CD4-positive, alpha-beta T cell (primary cell): ENCODE measurements at regions not wholly inside any gene's neighbourhood (a gene's known extent, or its start where the extent isn't known, plus 50 kb on each side); places are given as distances from the start of the nearest gene placed in this dataset.

Source experiments
- ATAC-seq: fragments of 200-7000 bp; cut with Tn5 transposase; one replicate; pipeline ENCODE4 v1.10.0; 2022; ENCODE audit warnings: mild to moderate bottlenecking; ENCODE audit not compliant: poor library complexity
- CTCF ChIA-PET: fragments of 350-600 bp; sonication (Branson Sonifier 250); formaldehyde crosslinking; loops from one replicate; lab custom pipeline; 2021; ENCODE audit warnings: antibody characterized with exemption, inconsistent platforms; lab: Charles Lee
- POLR2A ChIA-PET: fragments of 350-600 bp; sonication (Branson Sonifier 250); formaldehyde crosslinking; loops from one replicate; lab custom pipeline; 2021; ENCODE audit warnings: antibody characterized with exemption, inconsistent platforms; lab: Charles Lee
- DNase-seq, 14 experiments: peaks; one replicate each; pipeline ENCODE4 v3.0.0-alpha.2; 2013 to 2020; ENCODE audit warnings: mixed read lengths in 2 of 14
- H3K27ac ChIP-seq, 2 donors: one replicate each; pipeline versions ENCODE4 v1.5.1 to v1.7.0; 2013; ENCODE audit warnings: low read length in 2 of 2, low read depth in 1 of 2, mild to moderate bottlenecking in 1 of 2
- H3K27me3 ChIP-seq, 2 experiments: 1 replicate in 1 of 2; 2 replicates in 1 of 2; pipeline versions ENCODE4 v1.6.1 to v1.7.0; 2013; ENCODE audit warnings: low read length in 2 of 2, control low read depth in 1 of 2, mild to moderate bottlenecking in 1 of 2, moderate library complexity in 1 of 2; ENCODE audit not compliant: insufficient read depth in 2 of 2, control insufficient read depth in 1 of 2
- H3K36me3 ChIP-seq: one replicate; pipeline ENCODE4 v1.6.1; 2013; ENCODE audit warnings: low read length, control low read depth; ENCODE audit not compliant: insufficient read depth
- H3K4me1 ChIP-seq: one replicate; pipeline ENCODE4 v1.6.1; 2013; ENCODE audit warnings: low read length, control low read depth; ENCODE audit not compliant: insufficient read depth
- H3K4me3 ChIP-seq: one replicate; pipeline ENCODE4 v1.5.1; 2013; ENCODE audit warnings: mild to moderate bottlenecking, low read length, moderate library complexity
- H3K9me3 ChIP-seq, 2 experiments: 1 replicate in 1 of 2; 2 replicates in 1 of 2; pipeline versions ENCODE4 v1.6.1 to v1.7.0; 2013; ENCODE audit warnings: low read length in 2 of 2, mild to moderate bottlenecking in 2 of 2, control low read depth in 1 of 2, moderate library complexity in 1 of 2; ENCODE audit not compliant: control insufficient read depth in 1 of 2, insufficient read depth in 1 of 2
- H3K27ac Mint-ChIP-seq: one replicate; pipeline ENCODE4 v1.8.0; 2020; ENCODE audit warnings: mixed read lengths
- H3K27me3 Mint-ChIP-seq: one replicate; pipeline ENCODE4 v1.8.0; 2021; ENCODE audit warnings: mixed read lengths
- H3K36me3 Mint-ChIP-seq: one replicate; pipeline ENCODE4 v1.8.0; 2021; ENCODE audit warnings: low read depth, mixed read lengths
- H3K4me1 Mint-ChIP-seq: one replicate; pipeline ENCODE4 v1.8.0; 2021; ENCODE audit warnings: low read depth, mixed read lengths
- H3K4me3 Mint-ChIP-seq: one replicate; pipeline ENCODE4 v1.8.0; 2020; ENCODE audit warnings: mild to moderate bottlenecking, mixed read lengths
- H3K9me3 Mint-ChIP-seq: one replicate; pipeline ENCODE4 v1.8.0; 2020; ENCODE audit warnings: mixed read lengths
- intact Hi-C, 2 experiments: fragments of 100-400 bp; cut with DNase I in 1 of 2; cut with micrococcal nuclease in 1 of 2; formaldehyde crosslinking; loops; one replicate each; pipeline versions ENCODE4 v1.15.1 to v1.9.0; 2023 to 2025; cut with DNase I, micrococcal nuclease
- TF ChIP-seq, protein P1 (sequence below): fragments of 200-600 bp; IDR thresholded peaks from one replicate; pipeline ENCODE4 v1.8.0; 2022; ENCODE audit warnings: antibody characterized with exemption, mild to moderate bottlenecking

DNA sequence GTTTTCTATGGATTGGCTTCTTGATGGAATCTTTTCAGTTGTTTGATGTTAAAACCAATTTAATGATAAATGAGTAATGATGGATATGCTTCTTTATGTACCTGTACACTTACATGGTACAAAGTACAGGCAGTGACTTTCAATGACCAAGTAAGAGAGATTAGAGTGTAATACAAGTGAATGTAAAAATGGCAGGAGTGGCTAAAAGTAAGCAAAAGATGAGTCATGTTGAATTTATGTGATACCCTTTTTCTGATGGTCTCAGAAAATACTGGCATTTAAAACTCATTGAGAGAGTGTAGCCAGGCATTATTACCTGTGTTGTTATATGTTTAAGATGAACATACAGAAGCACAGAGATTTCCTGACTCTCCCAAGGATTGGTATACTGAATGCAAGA, 97.1 kb downstream of the GPR85 start:
- H3K36me3 ChIP-seq = no peaks in the 10 kb centered on the region
- no peak overlapping the region for H3K4me3 ChIP-seq
- no peak for ATAC-seq
- no peak overlapping the region for H3K27ac ChIP-seq
- H3K36me3 Mint-ChIP-seq = no peaks in the 10 kb centered on the region
- TF ChIP-seq, protein P1, sequence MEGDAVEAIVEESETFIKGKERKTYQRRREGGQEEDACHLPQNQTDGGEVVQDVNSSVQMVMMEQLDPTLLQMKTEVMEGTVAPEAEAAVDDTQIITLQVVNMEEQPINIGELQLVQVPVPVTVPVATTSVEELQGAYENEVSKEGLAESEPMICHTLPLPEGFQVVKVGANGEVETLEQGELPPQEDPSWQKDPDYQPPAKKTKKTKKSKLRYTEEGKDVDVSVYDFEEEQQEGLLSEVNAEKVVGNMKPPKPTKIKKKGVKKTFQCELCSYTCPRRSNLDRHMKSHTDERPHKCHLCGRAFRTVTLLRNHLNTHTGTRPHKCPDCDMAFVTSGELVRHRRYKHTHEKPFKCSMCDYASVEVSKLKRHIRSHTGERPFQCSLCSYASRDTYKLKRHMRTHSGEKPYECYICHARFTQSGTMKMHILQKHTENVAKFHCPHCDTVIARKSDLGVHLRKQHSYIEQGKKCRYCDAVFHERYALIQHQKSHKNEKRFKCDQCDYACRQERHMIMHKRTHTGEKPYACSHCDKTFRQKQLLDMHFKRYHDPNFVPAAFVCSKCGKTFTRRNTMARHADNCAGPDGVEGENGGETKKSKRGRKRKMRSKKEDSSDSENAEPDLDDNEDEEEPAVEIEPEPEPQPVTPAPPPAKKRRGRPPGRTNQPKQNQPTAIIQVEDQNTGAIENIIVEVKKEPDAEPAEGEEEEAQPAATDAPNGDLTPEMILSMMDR = no peak
- H3K4me3 Mint-ChIP-seq = no peak overlapping the region
- intact Hi-C loops = no loop called here
- peaks cover 27% of the 10 kb centered on the region for H3K27me3 Mint-ChIP-seq
- H3K27ac Mint-ChIP-seq = no peak overlapping the region
- CTCF ChIA-PET = no interaction called here
- POLR2A ChIA-PET = no interaction called here
- no peak for DNase-seq
- no peaks in the 10 kb centered on the region for H3K4me1 ChIP-seq
- H3K4me1 Mint-ChIP-seq = no peaks in the 10 kb centered on the region
- H3K9me3 Mint-ChIP-seq = no peaks in the 10 kb centered on the region
- no peaks in the 10 kb centered on the region for H3K9me3 ChIP-seq
- H3K27me3 ChIP-seq = peaks cover 0 to 27% of the 10 kb centered on the region in 2 experiments

DNA sequence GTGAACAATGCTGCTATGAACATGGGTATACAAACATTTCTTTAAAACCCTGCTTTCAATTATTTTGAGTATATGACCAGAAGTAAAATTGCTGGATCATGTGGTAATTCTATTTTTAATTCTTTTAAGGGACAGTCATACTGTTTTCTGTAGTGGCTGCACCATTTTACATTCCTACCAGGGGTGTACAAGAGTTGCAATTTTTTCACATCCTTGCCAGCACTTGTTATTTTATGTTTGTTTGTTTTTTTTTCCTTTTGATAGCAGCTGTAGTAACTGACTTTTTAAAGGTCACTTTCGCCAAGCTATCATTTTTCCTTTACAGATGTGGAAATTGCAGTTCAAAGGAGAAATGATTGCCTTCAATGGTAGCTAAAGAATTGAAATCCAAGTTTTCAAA, 99.5 kb downstream of the GPR85 start:
- H3K9me3 Mint-ChIP-seq = no peaks in the 10 kb centered on the region
- H3K36me3 Mint-ChIP-seq = no peaks in the 10 kb centered on the region
- intact Hi-C loops = no loop called here
- ChIA-PET CTCF (no interaction called here), POLR2A (no interaction called here)
- Histone ChIP-seq H3K4me3 (no peak overlapping the region), H3K27ac (no peak overlapping the region), H3K4me1 (no peaks in the 10 kb centered on the region), H3K27me3 (peaks cover 0 to 24% of the 10 kb centered on the region in 2 experiments), H3K36me3 (no peaks in the 10 kb centered on the region), H3K9me3 (no peaks in the 10 kb centered on the region)
- H3K4me3 Mint-ChIP-seq = no peak overlapping the region
- no peaks in the 10 kb centered on the region for H3K4me1 Mint-ChIP-seq
- peaks cover 20% of the 10 kb centered on the region for H3K27me3 Mint-ChIP-seq
- TF ChIP-seq, protein P1 = no peak
- no peak overlapping the region for H3K27ac Mint-ChIP-seq
- no peak for ATAC-seq
- no peak for DNase-seq

DNA sequence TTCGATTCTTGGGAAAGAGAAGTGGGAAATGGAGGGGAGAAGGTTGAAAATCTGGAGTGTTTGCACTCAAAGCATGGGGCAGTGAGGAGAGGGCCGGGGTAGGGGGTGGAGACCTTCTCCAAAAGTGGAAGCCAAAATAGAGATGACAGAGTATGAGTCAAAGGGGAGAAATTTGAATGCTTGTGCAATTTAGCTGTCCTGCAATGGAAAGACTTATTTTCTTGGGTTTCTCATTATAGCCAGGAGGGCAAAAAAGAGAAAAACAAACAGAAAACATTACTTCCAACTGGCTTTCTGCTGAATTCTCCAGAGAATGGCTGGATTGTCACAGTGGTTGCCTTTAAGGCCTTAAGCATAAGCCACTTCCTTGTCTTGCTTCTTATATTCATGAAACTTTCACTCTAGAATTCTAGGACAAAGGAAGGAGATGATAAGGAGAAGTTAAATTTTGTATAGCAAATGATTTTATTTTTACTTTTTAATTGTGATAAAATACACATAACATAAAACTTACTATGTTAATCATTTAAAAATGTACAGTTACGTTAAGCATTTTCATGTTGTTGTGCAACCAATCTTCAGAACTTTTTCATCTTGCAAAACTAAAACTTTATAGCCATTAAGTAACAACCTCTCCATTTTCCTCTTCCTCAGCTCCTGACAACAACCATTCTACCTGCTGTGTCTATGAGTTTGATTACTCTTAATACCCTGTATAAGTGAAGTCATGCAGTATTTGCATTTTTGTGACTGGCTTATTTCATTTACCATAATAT, 100.2 kb downstream of the GPR85 start:
- DNase-seq = no peak
- H3K4me1 ChIP-seq = no peaks in the 10 kb centered on the region
- Mint-ChIP-seq H3K9me3 (no peaks in the 10 kb centered on the region), H3K4me3 (no peak overlapping the region), H3K4me1 (no peaks in the 10 kb centered on the region), H3K36me3 (no peaks in the 10 kb centered on the region), H3K27me3 (peaks cover 15% of the 10 kb centered on the region), H3K27ac (no peak overlapping the region)
- H3K4me3 ChIP-seq = no peak overlapping the region
- H3K27ac ChIP-seq = no peak overlapping the region
- intact Hi-C loops = no loop called here
- no peaks in the 10 kb centered on the region for H3K9me3 ChIP-seq
- TF ChIP-seq, protein P1 = no peak
- ChIA-PET POLR2A (no interaction called here), CTCF (no interaction called here)
- ATAC-seq = no peak
- peaks cover 0 to 23% of the 10 kb centered on the region in 2 experiments for H3K27me3 ChIP-seq
- no peaks in the 10 kb centered on the region for H3K36me3 ChIP-seq
